ENCODE measurements at regions not wholly inside any gene's neighbourhood (a gene's known extent, or its start where the extent isn't known, plus 50 kb on each side); places are given as distances from the start of the nearest gene placed in this dataset.

GRCh38 chr4:89514811-89515210 lies 207.2 kb upstream of the GPRIN3 start:
- Histone ChIP-seq H3K4me3 (no peak overlapping the region), H3K4me1 (replicated peaks) (no peaks in the 10 kb centered on the region), H3K27me3 (replicated peaks; ENCODE audit: insufficient read depth) (no peaks in the 10 kb centered on the region), H3K9me3 (no peaks in the 10 kb centered on the region), H3K27ac (no peak overlapping the region), H3K36me3 (no peaks in the 10 kb centered on the region)
- DNase-seq (ENCODE audit: low spot score) = no peak
- TF ChIP-seq POLR2A (IDR thresholded peaks at IDR 0.05) (no peak), POLR2AphosphoS5 (IDR thresholded peaks at IDR 0.05) (no peak), CTCF (IDR thresholded peaks at IDR 0.05) (no peak)
- intact Hi-C loops (cut with DNase I) = no loop called here
- WGBS = 69% methylated on average over 3 of the region's 3 CpGs

GRCh38 chr4:89511776-89512175 lies 204.2 kb upstream of the GPRIN3 start:
- 78% methylated on average over 7 of the region's 7 CpGs for WGBS
- Histone ChIP-seq H3K4me3 (no peak overlapping the region), H3K4me1 (replicated peaks) (no peaks in the 10 kb centered on the region), H3K27ac (no peak overlapping the region), H3K36me3 (no peaks in the 10 kb centered on the region), H3K9me3 (no peaks in the 10 kb centered on the region), H3K27me3 (replicated peaks; ENCODE audit: insufficient read depth) (no peaks in the 10 kb centered on the region)
- no peak for TF ChIP-seq CTCF (IDR thresholded peaks at IDR 0.05)
- no peak for TF ChIP-seq POLR2A (IDR thresholded peaks at IDR 0.05)
- no peak for TF ChIP-seq POLR2AphosphoS5 (IDR thresholded peaks at IDR 0.05)
- DNase-seq (ENCODE audit: low spot score) = no peak
- intact Hi-C loops (cut with DNase I) = no loop called here

GRCh38 chr4:89509708-89510281 lies 202.2 kb upstream of the GPRIN3 start:
- DNase-seq (ENCODE audit: low spot score) = no peak
- Histone ChIP-seq H3K4me3 (no peak overlapping the region), H3K27me3 (replicated peaks; ENCODE audit: insufficient read depth) (no peaks in the 10 kb centered on the region), H3K27ac (no peak overlapping the region), H3K36me3 (no peaks in the 10 kb centered on the region), H3K4me1 (replicated peaks) (no peaks in the 10 kb centered on the region), H3K9me3 (no peaks in the 10 kb centered on the region)
- TF ChIP-seq POLR2A (IDR thresholded peaks at IDR 0.05) = no peak
- no peak for TF ChIP-seq POLR2AphosphoS5 (IDR thresholded peaks at IDR 0.05)
- no peak for TF ChIP-seq CTCF (IDR thresholded peaks at IDR 0.05)
- WGBS = 77% methylated on average over 4 of the region's 4 CpGs
- intact Hi-C loops (cut with DNase I) = no loop called here

- H3K9me3 ChIP-seq = no peaks in the 10 kb centered on the region
- no peaks in the 10 kb centered on the region for H3K4me1 ChIP-seq (replicated peaks)
- H3K27me3 ChIP-seq (replicated peaks; ENCODE audit: insufficient read depth) = no peaks in the 10 kb centered on the region
- intact Hi-C loops (cut with DNase I) = no loop called here
- DNase-seq (ENCODE audit: low spot score) = no peak
- H3K36me3 ChIP-seq = no peaks in the 10 kb centered on the region
- H3K4me3 ChIP-seq = no peak overlapping the region
- no peak for TF ChIP-seq POLR2A (IDR thresholded peaks at IDR 0.05)
- TF ChIP-seq POLR2AphosphoS5 (IDR thresholded peaks at IDR 0.05) = no peak
- TF ChIP-seq CTCF (IDR thresholded peaks at IDR 0.05) = no peak
- 37% methylated on average over 3 of the region's 3 CpGs for WGBS
- H3K27ac ChIP-seq = no peak overlapping the region
These were observed 199.4 kb upstream of the GPRIN3 start for GRCh38 chr4:89506866-89507491.

GRCh38 chr4:89502581-89502980 lies 195.0 kb upstream of the GPRIN3 start:
- no peak for TF ChIP-seq POLR2A (IDR thresholded peaks at IDR 0.05)
- no peak for TF ChIP-seq CTCF (IDR thresholded peaks at IDR 0.05)
- no peak for TF ChIP-seq POLR2AphosphoS5 (IDR thresholded peaks at IDR 0.05)
- no peak for DNase-seq (ENCODE audit: low spot score)
- 63% methylated on average over 1 of the region's 1 CpG for WGBS
- H3K9me3 ChIP-seq = no peaks in the 10 kb centered on the region
- H3K27me3 ChIP-seq (replicated peaks; ENCODE audit: insufficient read depth) = no peaks in the 10 kb centered on the region
- H3K4me3 ChIP-seq = no peak overlapping the region
- intact Hi-C loops (cut with DNase I) = no loop called here
- no peak overlapping the region for H3K27ac ChIP-seq
- H3K36me3 ChIP-seq = no peaks in the 10 kb centered on the region
- H3K4me1 ChIP-seq (replicated peaks) = no peaks in the 10 kb centered on the region

All from prostate gland (tissue), 2 donors.